ENCODE measurements at regions not wholly inside any gene's neighbourhood (a gene's known extent, or its start where the extent isn't known, plus 50 kb on each side); places are given as distances from the start of the nearest gene placed in this dataset.

DNA sequence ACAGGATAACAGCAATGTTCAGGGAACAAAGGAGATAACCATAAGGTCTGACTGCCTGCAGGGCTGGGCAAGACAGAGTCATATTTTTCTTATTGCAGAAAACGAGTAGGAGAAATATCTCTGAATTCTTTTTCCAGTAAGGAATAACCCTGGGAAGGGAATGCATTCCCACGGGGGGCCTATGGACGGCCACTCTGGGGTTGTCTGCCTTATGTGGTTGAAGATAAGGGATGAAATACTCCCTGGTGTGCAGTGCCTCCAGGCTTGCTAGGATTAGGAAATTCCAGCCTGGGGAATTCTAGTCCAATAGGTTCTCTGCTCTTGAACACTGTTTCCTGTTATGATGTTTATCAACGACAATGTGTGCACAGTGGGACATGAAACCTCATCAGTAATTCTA lies 185.3 kb upstream of the HSFY2 start:
- H3K4me1 Mint-ChIP-seq (ENCODE audit: unreplicated experiment), result no peaks in the 10 kb centered on the region
- no peaks in the 10 kb centered on the region for H3K9me3 Mint-ChIP-seq (ENCODE audit: unreplicated experiment)
- H3K27me3 Mint-ChIP-seq (ENCODE audit: unreplicated experiment), result no peaks in the 10 kb centered on the region
- TF ChIP-seq, protein P1, sequence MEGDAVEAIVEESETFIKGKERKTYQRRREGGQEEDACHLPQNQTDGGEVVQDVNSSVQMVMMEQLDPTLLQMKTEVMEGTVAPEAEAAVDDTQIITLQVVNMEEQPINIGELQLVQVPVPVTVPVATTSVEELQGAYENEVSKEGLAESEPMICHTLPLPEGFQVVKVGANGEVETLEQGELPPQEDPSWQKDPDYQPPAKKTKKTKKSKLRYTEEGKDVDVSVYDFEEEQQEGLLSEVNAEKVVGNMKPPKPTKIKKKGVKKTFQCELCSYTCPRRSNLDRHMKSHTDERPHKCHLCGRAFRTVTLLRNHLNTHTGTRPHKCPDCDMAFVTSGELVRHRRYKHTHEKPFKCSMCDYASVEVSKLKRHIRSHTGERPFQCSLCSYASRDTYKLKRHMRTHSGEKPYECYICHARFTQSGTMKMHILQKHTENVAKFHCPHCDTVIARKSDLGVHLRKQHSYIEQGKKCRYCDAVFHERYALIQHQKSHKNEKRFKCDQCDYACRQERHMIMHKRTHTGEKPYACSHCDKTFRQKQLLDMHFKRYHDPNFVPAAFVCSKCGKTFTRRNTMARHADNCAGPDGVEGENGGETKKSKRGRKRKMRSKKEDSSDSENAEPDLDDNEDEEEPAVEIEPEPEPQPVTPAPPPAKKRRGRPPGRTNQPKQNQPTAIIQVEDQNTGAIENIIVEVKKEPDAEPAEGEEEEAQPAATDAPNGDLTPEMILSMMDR (IDR thresholded peaks at IDR 0.05; ENCODE audit: unreplicated experiment), result no peak
- H3K4me3 Mint-ChIP-seq (ENCODE audit: unreplicated experiment), result no peak overlapping the region
- H3K27ac Mint-ChIP-seq (ENCODE audit: unreplicated experiment), result no peak overlapping the region
- no peaks in the 10 kb centered on the region for H3K36me3 Mint-ChIP-seq (ENCODE audit: low read depth, unreplicated experiment)
- no peak for DNase-seq (ENCODE audit: low spot score)

- Mint-ChIP-seq H3K9me3 (ENCODE audit: unreplicated experiment) (peaks cover 3% of the 10 kb centered on the region), H3K27me3 (ENCODE audit: unreplicated experiment) (no peaks in the 10 kb centered on the region), H3K4me1 (ENCODE audit: unreplicated experiment) (no peaks in the 10 kb centered on the region), H3K36me3 (ENCODE audit: low read depth, unreplicated experiment) (peaks cover 4% of the 10 kb centered on the region), H3K4me3 (ENCODE audit: unreplicated experiment) (no peak overlapping the region), H3K27ac (ENCODE audit: unreplicated experiment) (no peak overlapping the region)
- TF ChIP-seq, protein P1 (IDR thresholded peaks at IDR 0.05; ENCODE audit: unreplicated experiment), result no peak
- no peak for DNase-seq (ENCODE audit: low spot score)
These were observed 178.3 kb upstream of the HSFY2 start for GRCh38 chrY:18951657-18952435.

GRCh38 chrY:18951019-18951418 lies 177.5 kb upstream of the HSFY2 start:
- TF ChIP-seq, protein P1 (IDR thresholded peaks at IDR 0.05; ENCODE audit: unreplicated experiment), result no peak
- H3K27ac Mint-ChIP-seq (ENCODE audit: unreplicated experiment), result no peak overlapping the region

DNA sequence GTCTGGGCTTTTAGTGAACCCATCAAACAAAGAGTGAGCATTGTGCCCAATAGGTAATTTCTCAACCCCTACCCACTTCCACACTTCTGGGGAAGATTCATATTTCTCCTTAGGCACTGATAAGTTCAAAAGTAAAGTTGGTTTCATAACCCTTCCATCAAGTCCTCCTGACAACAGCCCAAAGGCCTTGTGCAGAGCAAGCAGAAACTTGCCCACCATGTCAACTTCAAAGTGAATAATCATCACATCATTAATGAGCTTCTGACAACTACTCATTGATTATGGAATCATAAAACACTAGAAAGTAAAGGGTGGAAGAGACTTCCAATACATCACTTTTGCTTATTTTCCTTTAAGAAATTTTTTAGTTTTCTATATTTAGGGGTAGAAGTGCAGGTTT lies 163.3 kb upstream of the HSFY2 start:
- Mint-ChIP-seq H3K27me3 (ENCODE audit: unreplicated experiment) (no peaks in the 10 kb centered on the region), H3K9me3 (ENCODE audit: unreplicated experiment) (no peaks in the 10 kb centered on the region), H3K4me1 (ENCODE audit: unreplicated experiment) (no peaks in the 10 kb centered on the region), H3K36me3 (ENCODE audit: low read depth, unreplicated experiment) (no peaks in the 10 kb centered on the region), H3K27ac (ENCODE audit: unreplicated experiment) (no peak overlapping the region), H3K4me3 (ENCODE audit: unreplicated experiment) (no peak overlapping the region)
- TF ChIP-seq, protein P1 (IDR thresholded peaks at IDR 0.05; ENCODE audit: unreplicated experiment), result no peak
- no peak for DNase-seq (ENCODE audit: low spot score)

More at GRCh38 chrY:18951019-18951418, 177.5 kb upstream of the HSFY2 start:
- no peak overlapping the region for H3K4me3 Mint-ChIP-seq (ENCODE audit: unreplicated experiment)
- H3K4me1 Mint-ChIP-seq (ENCODE audit: unreplicated experiment), result no peaks in the 10 kb centered on the region
- no peaks in the 10 kb centered on the region for H3K27me3 Mint-ChIP-seq (ENCODE audit: unreplicated experiment)
- peaks cover 3% of the 10 kb centered on the region for H3K9me3 Mint-ChIP-seq (ENCODE audit: unreplicated experiment)
- H3K36me3 Mint-ChIP-seq (ENCODE audit: low read depth, unreplicated experiment), result peaks cover 4% of the 10 kb centered on the region
- no peak for DNase-seq (ENCODE audit: low spot score)

DNA sequence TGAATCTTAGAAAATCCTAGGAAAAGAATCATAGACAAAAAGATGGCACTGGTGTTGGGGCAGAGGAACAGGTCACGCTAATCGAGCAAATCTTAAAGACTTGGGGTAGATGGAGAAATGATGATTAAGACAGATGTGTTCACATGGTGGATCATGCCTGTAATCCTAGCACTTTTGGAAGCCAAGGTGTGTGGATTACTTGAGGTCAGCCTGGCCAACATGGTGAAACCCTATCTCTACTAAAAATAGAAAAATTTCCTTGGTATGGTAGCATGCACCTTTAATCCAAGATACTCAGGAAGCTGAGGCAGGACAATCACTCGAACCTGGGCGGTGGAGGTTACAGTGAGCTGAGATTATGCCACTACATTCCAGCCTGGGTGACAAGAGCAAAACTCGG lies 145.7 kb upstream of the HSFY2 start:
- no peaks in the 10 kb centered on the region for H3K4me1 Mint-ChIP-seq (ENCODE audit: unreplicated experiment)
- H3K4me3 Mint-ChIP-seq (ENCODE audit: unreplicated experiment), result no peak overlapping the region
- H3K27me3 Mint-ChIP-seq (ENCODE audit: unreplicated experiment), result no peaks in the 10 kb centered on the region
- TF ChIP-seq, protein P1 (IDR thresholded peaks at IDR 0.05; ENCODE audit: unreplicated experiment), result no peak
- DNase-seq (ENCODE audit: low spot score), result no peak
- no peaks in the 10 kb centered on the region for H3K9me3 Mint-ChIP-seq (ENCODE audit: unreplicated experiment)
- H3K36me3 Mint-ChIP-seq (ENCODE audit: low read depth, unreplicated experiment), result no peaks in the 10 kb centered on the region
- no peak overlapping the region for H3K27ac Mint-ChIP-seq (ENCODE audit: unreplicated experiment)

Data from endothelial cell (in vitro differentiated cells).